ENCODE measurements at regions not wholly inside any gene's neighbourhood (a gene's known extent, or its start where the extent isn't known, plus 50 kb on each side); places are given as distances from the start of the nearest gene placed in this dataset.

DNA sequence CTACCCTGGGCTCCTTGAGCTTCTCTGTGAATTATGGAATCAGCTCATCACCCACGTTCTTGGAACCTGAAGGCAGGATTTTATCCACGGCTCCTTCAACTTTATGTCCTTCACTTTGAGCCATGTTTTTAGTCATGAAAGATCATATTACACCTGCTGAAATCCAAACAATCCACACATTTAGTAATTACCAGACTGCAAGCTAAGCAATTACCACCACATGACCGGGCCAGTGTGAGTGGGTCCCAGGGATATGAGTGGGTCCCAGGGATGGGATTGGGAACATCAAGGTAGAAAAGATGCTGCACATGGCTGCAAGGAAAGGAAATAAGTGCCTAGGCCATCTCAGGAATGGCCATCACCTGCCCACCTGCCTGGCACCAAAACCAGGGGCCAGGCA lies 140.3 kb upstream of the IQSEC1 start:
- no peak for DNase-seq (ENCODE audit: low spot score in 2 of 2)
- no peak for FAIRE-seq

DNA sequence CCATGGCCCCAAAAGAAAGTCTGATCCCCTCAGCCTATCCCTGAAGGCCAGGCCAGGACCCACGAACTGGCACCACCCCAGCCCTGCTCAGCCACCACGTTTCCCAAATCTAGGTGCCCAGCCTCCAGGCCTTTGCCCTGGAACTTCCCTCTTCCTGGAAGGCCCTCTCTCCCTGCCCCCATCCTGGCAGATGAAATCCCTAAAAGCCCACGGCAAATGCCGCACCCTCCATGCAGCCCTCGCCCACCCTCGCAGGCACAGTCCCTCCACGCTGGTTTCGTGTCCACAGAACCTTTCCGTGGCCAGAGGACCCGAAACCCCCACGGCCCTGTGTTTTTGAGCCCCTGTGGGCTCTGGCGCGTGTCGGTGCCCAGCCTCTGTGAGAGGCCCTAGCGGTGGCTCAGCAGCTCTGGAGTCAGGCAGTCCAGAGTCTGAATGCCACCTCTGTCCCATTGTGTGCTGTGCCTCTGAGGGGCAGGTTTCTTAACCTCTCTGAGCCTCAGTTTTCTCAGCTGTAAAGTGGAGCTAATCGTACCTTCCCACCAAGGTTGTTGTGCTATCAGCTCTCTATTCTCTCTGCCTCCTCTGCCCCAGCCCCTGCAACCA lies 138.5 kb upstream of the IQSEC1 start:
- FAIRE-seq (no peak), DNase-seq (ENCODE audit: low spot score in 2 of 2) (no peak)

DNA sequence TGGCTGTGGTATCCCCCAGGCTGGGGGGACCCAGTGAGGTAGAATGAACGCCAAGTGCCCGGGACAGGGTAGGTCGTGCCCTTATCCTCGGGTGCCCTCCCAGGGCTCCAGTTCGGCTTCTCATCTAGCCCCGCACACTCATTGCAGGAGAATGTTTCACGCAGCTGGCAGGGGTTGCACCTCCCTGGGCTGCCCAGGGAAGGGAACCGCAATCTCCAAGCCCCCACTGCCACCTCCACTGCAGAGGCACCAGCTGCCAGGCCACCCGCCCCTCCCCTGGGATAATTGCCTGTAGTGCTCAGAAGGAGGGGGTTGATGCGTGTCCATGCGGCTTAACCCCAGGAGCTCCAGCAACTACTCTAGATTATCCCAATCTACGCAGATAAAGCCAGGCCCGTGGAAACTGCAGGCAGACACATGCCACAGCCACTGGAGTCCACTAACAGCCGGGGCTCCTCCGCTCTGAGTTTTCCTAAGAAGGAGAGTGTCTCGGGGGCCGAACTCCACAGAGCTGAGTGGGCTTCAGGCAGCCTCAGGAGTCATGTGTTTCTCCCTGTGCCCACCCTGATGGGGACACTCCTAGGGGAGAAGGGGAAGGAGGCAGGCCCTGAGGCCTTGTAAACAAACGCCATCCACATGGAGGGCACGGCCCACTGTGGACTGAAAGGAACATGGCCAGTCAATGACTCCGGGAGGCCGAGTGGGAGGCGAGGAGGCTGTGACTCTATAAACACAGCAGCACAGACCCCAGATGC lies 137.2 kb upstream of the IQSEC1 start:
- FAIRE-seq: no peak
- DNase-seq (ENCODE audit: low spot score in 2 of 2): no peak

DNA sequence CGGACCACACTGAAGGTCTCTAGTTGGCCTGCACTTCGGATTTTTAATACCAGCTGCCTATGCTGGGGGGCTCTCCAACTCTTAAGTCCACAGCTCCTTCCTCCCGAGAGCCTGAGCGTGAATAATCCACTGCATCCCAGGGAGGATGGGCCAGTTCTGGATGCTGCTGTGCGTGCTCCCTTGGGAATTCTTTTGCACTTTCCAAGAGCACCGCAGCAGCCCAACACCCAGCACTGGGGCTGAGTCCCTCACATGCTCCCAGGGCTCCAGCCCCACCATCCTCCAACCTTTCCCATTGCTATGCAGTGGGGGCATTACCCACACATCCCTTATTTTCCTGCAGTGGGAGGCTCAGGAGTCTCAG lies 136.4 kb upstream of the IQSEC1 start:
- FAIRE-seq (no peak), DNase-seq (ENCODE audit: low spot score in 2 of 2) (no peak)

DNA sequence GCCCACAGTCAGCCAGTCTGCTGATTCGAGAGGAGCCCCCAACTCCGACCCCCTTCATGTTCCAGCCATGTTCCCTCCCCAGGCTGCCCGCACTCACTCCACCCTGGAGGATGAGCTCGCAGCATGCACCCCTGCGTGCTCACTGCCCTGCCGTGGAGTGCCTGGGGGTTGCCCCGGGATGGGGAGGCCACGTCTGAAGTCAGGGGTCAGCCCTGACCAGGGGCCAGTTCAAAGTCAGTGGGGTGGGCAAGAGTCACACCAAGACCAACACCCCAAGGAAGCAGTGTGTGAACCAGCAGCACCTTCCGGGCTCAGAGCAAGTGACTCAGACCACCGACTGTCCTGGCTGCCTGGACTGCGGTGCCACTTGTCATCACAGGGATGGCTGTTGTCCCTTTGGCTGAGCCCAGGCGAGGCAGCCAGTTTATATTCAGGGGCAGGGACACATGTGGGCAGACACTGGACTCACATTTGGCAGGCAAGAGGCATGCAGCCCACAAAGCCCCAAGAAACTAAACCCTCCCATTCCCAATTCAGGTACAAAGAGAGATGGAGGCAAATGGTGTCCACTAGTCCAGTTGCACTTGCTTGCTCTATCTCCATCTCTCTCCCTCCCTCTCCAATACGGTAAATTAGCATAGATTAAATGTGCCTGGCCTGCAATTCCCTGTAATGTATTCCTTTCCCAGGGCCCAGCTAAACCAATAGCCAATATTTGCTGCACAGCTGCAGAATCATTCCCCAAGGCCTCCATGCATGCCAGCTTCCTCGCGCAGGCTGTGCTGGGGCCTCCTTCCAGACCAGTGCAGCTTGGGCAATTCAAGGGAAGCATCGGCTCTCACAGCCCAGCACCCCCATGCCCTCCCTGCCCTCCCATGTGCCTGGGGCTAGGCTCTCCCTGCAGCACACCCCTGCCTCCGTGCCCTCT lies 135.7 kb upstream of the IQSEC1 start:
- FAIRE-seq (no peak), DNase-seq (ENCODE audit: low spot score in 2 of 2) (no peak)

DNA sequence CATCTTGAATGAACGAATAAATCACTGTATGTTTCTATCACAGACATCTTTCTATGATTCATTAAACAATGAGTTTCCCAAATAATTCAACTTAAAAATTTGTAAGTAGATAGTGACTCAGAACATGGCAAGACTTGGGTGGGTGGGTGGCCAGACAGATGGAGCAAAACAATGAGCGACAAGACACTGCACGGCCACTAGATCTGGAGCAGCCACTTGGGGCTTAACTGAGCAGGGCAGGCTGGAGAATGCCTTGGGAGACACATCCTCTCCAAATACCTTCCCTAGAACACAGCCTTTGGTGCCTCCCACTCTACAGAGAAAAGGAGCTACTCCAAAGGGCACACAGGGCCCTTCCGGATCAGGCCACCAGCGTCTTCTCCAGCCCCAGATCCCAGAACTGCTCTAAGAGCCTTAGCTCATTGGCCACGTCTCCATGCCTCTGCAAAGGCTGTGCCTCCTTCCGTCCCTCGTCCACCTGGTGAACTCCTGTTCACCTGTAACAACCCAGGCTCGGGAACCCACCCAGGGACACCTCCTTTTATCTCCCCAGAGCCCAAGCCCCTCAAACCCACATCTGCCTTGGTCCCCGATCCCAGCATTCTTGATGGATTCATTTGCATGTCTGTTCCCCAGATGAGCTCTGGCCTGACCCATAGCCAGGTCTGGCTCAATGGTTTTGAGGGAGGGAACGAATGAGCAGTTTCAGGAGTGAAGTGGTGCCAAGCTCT lies 134.9 kb upstream of the IQSEC1 start:
- no peak for DNase-seq (ENCODE audit: low spot score in 2 of 2)
- no peak for FAIRE-seq

DNA sequence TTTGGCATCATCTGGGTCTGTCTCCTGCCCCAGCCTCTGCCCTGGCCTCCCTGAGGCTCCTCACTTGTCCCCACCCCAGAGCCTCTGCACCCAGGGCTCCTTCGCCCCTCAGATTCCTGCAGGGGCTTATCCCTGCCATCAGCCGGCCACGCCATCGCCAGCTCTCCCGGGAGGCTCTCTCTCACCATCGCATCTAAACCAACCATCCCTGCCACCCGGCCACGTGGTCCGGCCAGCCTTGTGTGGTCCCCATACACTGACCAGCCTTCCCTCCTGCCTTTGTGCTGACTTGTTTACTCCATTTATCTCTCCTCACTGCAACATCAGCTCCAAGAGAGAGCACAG lies 134.3 kb upstream of the IQSEC1 start:
- no peak for FAIRE-seq
- DNase-seq (ENCODE audit: low spot score in 2 of 2): no peak

DNA sequence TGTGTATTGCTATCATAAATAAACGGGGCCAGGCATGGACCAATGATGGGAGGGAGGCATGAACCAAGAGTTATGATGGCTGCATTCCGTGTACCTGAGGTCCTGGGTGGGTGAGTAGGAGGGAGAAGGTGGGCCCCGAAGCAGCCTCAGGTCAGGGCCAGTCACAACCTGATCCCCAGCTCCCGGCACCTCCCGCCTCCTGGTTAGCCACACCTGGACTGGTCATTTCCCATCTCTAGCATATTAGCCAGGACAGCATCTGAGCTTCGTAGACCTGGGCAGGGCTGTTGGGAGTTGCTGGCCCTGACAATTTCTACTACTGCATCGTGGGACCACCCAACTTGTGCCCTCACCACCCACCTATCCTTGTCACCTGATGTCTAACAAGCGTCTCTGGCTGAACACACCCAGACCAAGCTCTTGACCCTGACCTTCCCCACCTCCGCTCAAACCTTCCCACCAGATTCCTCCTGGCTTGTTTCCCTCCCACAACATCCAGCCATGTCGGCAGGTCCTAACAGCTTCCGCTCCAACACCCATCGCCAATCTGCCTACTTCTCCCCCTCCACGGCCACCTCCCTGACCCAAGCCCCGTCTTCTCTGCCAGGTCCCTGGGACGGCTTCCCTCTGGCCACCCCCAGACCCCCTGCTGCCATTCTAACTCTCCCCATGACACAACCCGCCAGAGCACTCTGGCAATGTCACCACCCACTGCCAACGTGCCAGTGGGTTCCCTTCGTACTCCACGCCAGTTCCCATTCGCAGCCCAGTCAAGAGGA lies 133.8 kb upstream of the IQSEC1 start:
- no peak for DNase-seq (ENCODE audit: low spot score in 2 of 2)
- FAIRE-seq: no peak

DNA sequence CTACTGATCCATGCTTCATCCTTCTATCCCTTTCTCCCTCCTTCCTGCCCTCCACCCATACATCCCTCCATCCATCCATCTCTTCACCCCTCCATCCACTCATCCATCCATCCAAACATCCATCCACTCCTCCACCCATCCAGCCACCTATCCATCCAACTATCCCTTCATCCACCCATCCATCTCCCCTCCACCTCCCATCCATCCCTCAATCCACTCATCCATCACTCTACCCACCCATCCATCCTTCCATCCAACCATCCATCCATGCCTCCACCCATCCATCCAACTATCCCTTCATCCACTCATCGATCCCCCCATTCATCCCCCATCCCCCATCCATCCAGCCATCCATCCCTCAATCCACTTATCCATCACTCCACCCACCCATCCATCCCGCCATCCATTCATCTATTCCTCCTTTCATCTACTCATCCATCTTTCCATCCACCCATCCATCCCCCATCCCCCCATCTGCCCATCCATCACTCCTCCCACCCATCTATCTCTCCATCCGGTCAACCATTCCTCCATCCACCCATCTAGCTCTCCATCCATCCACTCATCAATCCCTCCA lies 132.4 kb upstream of the IQSEC1 start:
- DNase-seq (ENCODE audit: low spot score in 2 of 2) (no peak), FAIRE-seq (no peak)

DNA sequence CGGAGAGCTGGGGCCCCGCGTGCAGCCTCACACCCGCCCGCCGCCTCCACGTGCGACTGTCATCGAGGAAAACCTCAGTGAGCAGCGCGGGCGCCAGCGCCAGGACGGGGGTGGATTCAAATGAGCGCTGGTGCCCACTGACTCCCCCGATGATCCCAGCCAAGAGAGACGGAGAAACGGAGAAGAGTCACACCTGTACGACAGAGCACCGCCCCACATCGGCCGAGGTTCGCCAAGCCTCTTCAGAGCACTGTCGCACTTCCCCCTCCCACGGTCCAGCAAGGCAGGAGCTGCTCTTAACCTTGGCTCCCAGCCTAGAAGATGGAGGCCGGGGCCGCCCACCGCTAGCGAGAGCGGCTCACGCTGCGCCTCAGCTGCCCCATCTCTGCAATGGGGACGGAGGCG lies 130.9 kb upstream of the IQSEC1 start:
- FAIRE-seq (no peak), DNase-seq (ENCODE audit: low spot score in 2 of 2) (peak in 1 of 2 donors; percentile 66)

DNA sequence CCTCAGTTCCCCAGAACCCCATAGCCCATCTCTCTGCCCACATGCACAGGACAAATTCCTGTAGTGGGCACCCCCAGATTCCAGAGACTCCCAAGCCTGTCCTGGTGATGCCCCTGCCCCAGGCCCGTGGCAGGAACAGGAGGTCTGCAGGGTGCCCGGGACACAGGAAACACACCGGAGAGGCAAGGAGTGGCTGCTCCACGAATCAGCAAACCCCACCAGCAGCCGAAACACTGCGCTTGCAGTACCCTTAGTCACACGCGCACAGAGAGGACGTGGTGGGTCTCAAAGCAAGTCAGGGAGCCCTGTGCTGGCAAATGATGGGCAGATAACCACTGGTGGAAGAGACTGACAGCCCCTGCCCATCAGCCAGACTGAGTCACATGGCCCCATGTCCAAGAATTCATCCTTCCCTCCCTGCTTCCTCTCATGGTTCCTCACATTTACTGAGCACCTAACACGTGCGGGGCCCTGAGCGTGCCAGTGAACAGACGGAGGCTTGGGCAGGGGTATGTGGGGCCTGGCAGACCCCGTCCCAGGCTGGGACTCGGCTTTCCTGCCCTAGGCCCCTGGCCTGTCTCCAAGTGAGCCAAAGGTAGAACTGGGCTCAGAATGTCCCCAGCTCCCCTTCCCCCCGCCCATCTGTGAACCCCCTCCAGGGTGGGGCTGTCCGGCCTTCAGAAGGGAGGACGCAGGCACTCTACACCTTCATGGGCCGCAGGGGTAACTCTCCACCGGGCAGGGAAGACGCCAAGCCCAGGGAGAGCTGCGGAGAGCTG lies 130.4 kb upstream of the IQSEC1 start:
- FAIRE-seq (no peak), DNase-seq (ENCODE audit: low spot score in 2 of 2) (no peak)

DNA sequence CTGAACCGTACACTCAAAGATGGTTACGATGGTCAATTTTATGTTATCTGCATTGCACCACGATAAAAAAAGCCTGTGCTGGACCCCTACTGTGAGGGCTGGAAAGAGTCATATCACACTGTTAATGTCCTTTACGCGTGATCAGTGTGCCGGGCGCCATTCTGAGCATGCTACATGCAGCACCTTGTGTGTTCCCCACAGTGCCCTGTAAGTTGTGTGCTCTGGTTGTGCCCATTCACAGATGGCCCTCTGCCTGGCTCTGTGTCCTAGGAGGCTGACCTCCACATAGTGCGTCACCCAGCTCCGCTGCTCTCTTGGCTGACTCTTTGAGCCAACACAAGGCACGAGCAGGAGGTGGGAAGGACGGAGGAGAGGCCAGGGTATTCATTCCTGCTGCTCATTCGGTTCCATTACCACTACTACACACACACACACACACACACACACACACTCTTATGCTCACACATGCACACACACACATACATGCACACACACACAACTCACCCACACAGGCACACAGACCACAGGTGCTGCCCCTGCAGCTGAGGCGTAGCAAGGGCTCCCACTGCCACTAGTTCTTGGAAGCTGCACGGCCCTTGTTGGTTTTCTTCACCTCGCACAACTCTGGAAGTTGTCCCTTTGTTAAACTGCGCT lies 129.6 kb upstream of the IQSEC1 start:
- FAIRE-seq (no peak), DNase-seq (ENCODE audit: low spot score in 2 of 2) (no peak)

DNA sequence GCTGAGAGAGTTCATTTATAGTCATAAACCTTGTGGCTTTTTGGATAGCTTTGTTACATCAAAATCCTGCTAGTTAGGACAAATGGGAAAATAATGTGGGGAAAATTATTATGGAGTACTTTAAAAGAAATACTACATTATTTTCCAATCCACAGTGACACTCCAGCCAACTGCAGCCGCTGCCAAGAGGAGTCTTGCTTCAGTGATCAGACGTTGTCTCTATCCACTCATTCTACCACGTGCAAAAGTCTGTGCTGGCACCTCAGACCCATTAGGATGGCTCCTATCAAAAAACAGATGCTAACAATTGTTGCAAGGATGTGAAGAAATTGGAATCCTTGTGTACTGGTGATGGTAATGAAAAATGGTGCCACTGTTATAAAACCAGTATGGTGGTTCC lies 128.6 kb upstream of the IQSEC1 start:
- FAIRE-seq (no peak), DNase-seq (ENCODE audit: low spot score in 2 of 2) (no peak)

DNA sequence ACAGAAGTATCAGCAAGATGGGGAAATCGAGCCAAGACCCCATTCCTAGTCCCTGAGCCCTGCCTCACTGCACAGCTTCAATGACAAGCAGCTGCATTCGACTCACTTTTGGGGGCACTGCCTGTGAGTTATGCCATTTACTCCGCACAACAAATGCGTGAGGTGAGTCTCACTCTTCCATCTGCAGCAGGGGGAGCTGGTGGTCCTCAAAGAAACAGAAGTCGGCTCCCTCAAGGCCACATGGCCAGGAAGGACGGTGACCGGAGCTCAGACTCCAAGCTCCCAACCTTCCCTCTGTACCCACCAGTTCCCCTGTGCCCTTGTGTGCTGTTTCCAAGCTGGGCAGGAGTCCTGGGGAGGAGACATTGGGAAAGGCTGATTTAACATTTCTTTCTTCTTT lies 127.7 kb upstream of the IQSEC1 start:
- DNase-seq (ENCODE audit: low spot score in 2 of 2) (no peak), FAIRE-seq (no peak)

DNA sequence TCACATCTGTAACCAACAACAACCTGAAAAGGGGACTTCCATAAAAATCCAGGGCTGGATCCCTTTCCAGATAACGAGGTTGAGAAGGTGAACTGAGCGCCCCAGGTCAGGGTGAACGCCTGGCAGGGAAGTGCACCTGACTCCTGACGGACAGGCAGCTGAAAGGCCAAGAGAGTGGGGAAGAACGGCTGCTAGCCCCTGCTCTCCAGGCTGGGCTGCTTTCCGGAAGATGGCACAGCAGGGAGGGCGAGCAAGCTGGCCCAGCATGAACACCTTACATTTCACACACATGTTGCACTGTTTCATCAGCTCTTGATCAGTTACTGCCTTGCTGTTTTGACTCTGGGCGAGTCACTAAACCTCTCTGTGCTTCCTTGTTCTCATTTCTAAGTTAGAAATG lies 127.2 kb upstream of the IQSEC1 start:
- FAIRE-seq: no peak
- DNase-seq (ENCODE audit: low spot score in 2 of 2): no peak

DNA sequence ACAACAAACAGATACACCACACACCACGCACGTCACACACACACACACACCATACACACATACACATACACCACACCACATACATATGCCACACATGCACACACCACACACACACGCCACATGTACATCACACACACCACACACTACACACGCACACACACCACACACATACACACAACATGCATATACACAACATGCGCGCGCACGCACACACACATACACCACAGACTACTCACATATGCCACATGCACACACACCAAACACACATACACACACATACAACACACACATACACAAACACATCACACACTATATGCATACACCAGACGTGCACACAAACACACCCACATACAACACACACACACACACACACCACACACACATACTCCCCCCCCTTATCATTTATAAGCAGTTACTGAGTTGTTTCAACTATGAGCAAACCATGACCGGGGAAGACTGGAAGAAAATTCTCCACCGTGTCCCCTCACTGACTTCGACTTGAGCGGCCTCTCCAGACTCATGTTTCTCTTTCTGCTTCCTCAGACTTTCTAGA lies 126.7 kb upstream of the IQSEC1 start:
- FAIRE-seq: no peak
- no peak for DNase-seq (ENCODE audit: low spot score in 2 of 2)

DNA sequence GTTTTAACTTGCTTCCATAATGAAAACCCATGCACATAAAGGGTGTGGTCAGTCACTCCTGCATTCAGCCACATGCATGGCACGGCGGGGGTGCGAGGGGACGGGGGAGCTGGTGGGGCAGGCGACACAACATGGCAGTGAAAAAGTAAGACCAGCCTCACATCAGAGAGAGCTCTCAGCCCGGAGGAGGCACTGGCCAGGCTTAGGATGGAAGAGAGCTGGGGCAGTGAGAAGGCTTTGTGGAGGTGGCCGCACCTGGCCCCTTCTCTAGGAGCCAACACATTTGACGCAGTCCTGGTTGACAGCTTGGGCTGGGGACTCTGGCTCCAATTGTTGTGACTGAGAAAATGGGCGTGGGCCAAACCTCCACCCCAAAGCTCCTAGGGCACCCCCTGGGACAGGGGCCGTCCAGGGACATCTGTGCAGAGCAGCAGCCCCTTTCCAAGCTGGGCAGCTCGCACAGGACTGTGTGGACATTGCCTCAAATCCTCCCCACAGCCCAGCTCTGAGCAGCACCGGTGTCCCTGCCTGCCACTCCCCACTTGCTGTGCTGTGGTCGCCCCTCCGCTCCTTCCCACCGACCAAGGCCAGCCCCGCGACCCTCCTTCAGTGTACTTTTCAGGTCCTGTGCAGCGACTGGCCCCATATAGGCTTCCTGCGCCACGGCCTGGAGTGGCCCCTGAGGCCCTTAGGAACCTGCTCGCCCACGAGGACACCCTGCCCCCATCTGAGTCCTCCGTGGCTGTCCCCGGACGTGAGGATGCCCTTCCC lies 126.0 kb upstream of the IQSEC1 start:
- FAIRE-seq: no peak
- DNase-seq (ENCODE audit: low spot score in 2 of 2): no peak

All from frontal cortex (tissue), 3 donors.